H9 (cell line): ENCODE measurements at regions not wholly inside any gene's neighbourhood (a gene's known extent, or its start where the extent isn't known, plus 50 kb on each side); places are given as distances from the start of the nearest gene placed in this dataset.

Experiments
- DNase-seq: peaks from one replicate; pipeline ENCODE4 v3.0.0-alpha.2; 2017
- H2AFZ ChIP-seq: one replicate; pipeline ENCODE4 v1.6.1; 2013; ENCODE audit warnings: mild to moderate bottlenecking, low read length, control low read depth, moderate library complexity
- H2AK5ac ChIP-seq: 2 replicates; pipeline ENCODE4 v1.6.1; 2013; ENCODE audit warnings: low read length, control low read depth, mixed read lengths; ENCODE audit not compliant: insufficient read length
- H2BK120ac ChIP-seq: one replicate; pipeline ENCODE4 v1.6.1; 2013; ENCODE audit warnings: low read depth, mild to moderate bottlenecking, low read length, control low read depth, inconsistent platforms; ENCODE audit not compliant: poor library complexity, severe bottlenecking
- H2BK12ac ChIP-seq: 2 replicates; pipeline ENCODE4 v1.6.1; 2013; ENCODE audit warnings: low read length, control low read depth, mixed read lengths, low read depth; ENCODE audit not compliant: insufficient read length
- H2BK15ac ChIP-seq: 2 replicates; pipeline ENCODE4 v1.6.1; 2013; ENCODE audit warnings: low read depth, low read length, control low read depth
- H2BK20ac ChIP-seq: one replicate; pipeline ENCODE4 v1.6.1; 2013; ENCODE audit warnings: low read depth, mild to moderate bottlenecking, low read length, control low read depth, inconsistent platforms; ENCODE audit not compliant: poor library complexity, severe bottlenecking
- H2BK5ac ChIP-seq: 2 replicates; pipeline ENCODE4 v1.6.1; 2013; ENCODE audit warnings: low read length, control low read depth, mixed read lengths; ENCODE audit not compliant: insufficient read length
- H3K14ac ChIP-seq: 2 replicates; pipeline ENCODE4 v1.6.1; 2013; ENCODE audit warnings: low read length, control low read depth; ENCODE audit not compliant: insufficient read depth
- H3K18ac ChIP-seq: 2 replicates; pipeline ENCODE4 v1.6.1; 2013; ENCODE audit warnings: low read depth, mild to moderate bottlenecking, mixed read lengths, low read length, control low read depth; ENCODE audit not compliant: insufficient read length
- H3K23ac ChIP-seq: 2 replicates; pipeline ENCODE4 v1.6.1; 2013; ENCODE audit warnings: low read length, control low read depth, mixed read lengths, low read depth; ENCODE audit not compliant: insufficient read length
- H3K23me2 ChIP-seq: 2 replicates; pipeline ENCODE4 v1.6.1; 2013; ENCODE audit warnings: low read depth, mild to moderate bottlenecking, mixed read lengths, low read length, control low read depth; ENCODE audit not compliant: insufficient read length, poor library complexity, severe bottlenecking
- H3K27ac ChIP-seq: 2 replicates; pipeline ENCODE4 v1.5.1; 2013; ENCODE audit warnings: low read length, control low read depth, mixed read lengths, low read depth; ENCODE audit not compliant: insufficient read length
- H3K27me3 ChIP-seq: 2 replicates; pipeline ENCODE4 v1.6.1; 2013; ENCODE audit warnings: low read length, control low read depth, inconsistent platforms; ENCODE audit not compliant: insufficient read depth
- H3K4ac ChIP-seq: 2 replicates; pipeline ENCODE4 v1.6.1; 2013; ENCODE audit warnings: low read depth, mild to moderate bottlenecking, control low read depth, inconsistent platforms, low read length, moderate library complexity
- H3K4me1 ChIP-seq: 2 replicates; pipeline ENCODE4 v1.6.1; 2013; ENCODE audit warnings: low read length, control low read depth, inconsistent platforms; ENCODE audit not compliant: insufficient read depth
- H3K4me2 ChIP-seq: 2 replicates; pipeline ENCODE4 v1.6.1; 2013; ENCODE audit warnings: low read length, control low read depth, mixed read lengths; ENCODE audit not compliant: insufficient read length, insufficient read depth
- H3K56ac ChIP-seq: 2 replicates; pipeline ENCODE4 v1.6.1; 2013; ENCODE audit warnings: low read depth, mild to moderate bottlenecking, mixed read lengths, low read length, control low read depth; ENCODE audit not compliant: insufficient read length
- H3K79me1 ChIP-seq: 2 replicates; pipeline ENCODE4 v1.6.1; 2013; ENCODE audit warnings: low read depth, mild to moderate bottlenecking, moderate library complexity, low read length, control low read depth, inconsistent platforms; ENCODE audit not compliant: insufficient read depth, poor library complexity, severe bottlenecking
- H3K79me2 ChIP-seq: 2 replicates; pipeline ENCODE4 v1.6.1; 2013; ENCODE audit warnings: low read length, control low read depth, inconsistent platforms; ENCODE audit not compliant: insufficient read depth
- H3K9ac ChIP-seq: 2 replicates; pipeline ENCODE4 v1.6.1; 2013; ENCODE audit warnings: low read length, control low read depth, mixed read lengths; ENCODE audit not compliant: insufficient read length; ENCODE audit errors: extremely low read depth
- H3K9me3 ChIP-seq: one replicate; pipeline ENCODE4 v1.6.1; 2013; ENCODE audit warnings: low read depth, low read length, inconsistent platforms; ENCODE audit not compliant: control insufficient read depth
- H3T11ph ChIP-seq: one replicate; pipeline ENCODE4 v1.6.1; 2013; ENCODE audit warnings: mild to moderate bottlenecking, low read length, control low read depth, inconsistent platforms
- H4K20me1 ChIP-seq: one replicate; pipeline ENCODE4 v1.6.1; 2013; ENCODE audit not compliant: control insufficient read depth, insufficient read length, insufficient read depth
- H4K5ac ChIP-seq: 2 replicates; pipeline ENCODE4 v1.6.1; 2013; ENCODE audit warnings: low read depth, mild to moderate bottlenecking, mixed read lengths, low read length, control low read depth; ENCODE audit not compliant: insufficient read length
- H4K8ac ChIP-seq: replicated peaks from 2 replicates; pipeline ENCODE4 v1.6.1; 2013; ENCODE audit warnings: low read length, control low read depth, mixed read lengths, low read depth; ENCODE audit not compliant: insufficient read length
- H4K91ac ChIP-seq: 2 replicates; pipeline ENCODE4 v1.6.1; 2013; ENCODE audit warnings: low read depth, mild to moderate bottlenecking, moderate library complexity, mixed read lengths, low read length, control low read depth; ENCODE audit not compliant: insufficient read length
- H3K27ac Mint-ChIP-seq, 3 experiments: 2 replicates in 2 of 3; 3 replicates in 1 of 3; pipeline ENCODE4 v1.8.0; 2020 to 2021; ENCODE audit warnings: mixed read lengths in 3 of 3, mild to moderate bottlenecking in 1 of 3, moderate library complexity in 1 of 3
- H3K27me3 Mint-ChIP-seq: 2 replicates; pipeline ENCODE4 v1.8.0; 2021; ENCODE audit warnings: low read depth, mild to moderate bottlenecking, moderate library complexity, mixed read lengths
- H3K36me3 Mint-ChIP-seq, 3 experiments: 2 replicates in 2 of 3; 3 replicates in 1 of 3; pipeline ENCODE4 v1.8.0; 2020 to 2021; ENCODE audit warnings: low read depth in 3 of 3, mixed read lengths in 3 of 3; ENCODE audit not compliant: insufficient read depth in 1 of 3
- H3K4me1 Mint-ChIP-seq, 2 experiments: 2 replicates each; pipeline ENCODE4 v1.8.0; 2020; ENCODE audit warnings: mixed read lengths in 2 of 2
- H3K4me3 Mint-ChIP-seq, 2 experiments: 2 replicates in 1 of 2; 3 replicates in 1 of 2; pipeline ENCODE4 v1.8.0; 2020 to 2021; ENCODE audit warnings: mild to moderate bottlenecking in 2 of 2, mixed read lengths in 2 of 2, moderate library complexity in 1 of 2
- H3K9me3 Mint-ChIP-seq, 2 experiments: 2 replicates in 1 of 2; 3 replicates in 1 of 2; pipeline ENCODE4 v1.8.0; 2020; ENCODE audit warnings: mild to moderate bottlenecking in 2 of 2, mixed read lengths in 2 of 2, moderate library complexity in 1 of 2
- WGBS: extraction: QIAGEN DNeasy Blood & Tissue Kit; methylation state at CpG from one replicate; pipeline ENCODE4 v1.1.7; 2013; ENCODE audit warnings: missing lambda C conversion rate, low lambda C conversion rate, mixed read lengths; ENCODE audit not compliant: insufficient read length; ENCODE audit errors: extremely low coverage; 5-methylcytosine and 5-hydroxymethylcytosine counted together
- TF ChIP-seq, protein P1 (sequence below): fragments of 200-600 bp; sonication (generic); conservative IDR thresholded peaks from 3 replicates; pipeline ENCODE4 v1.8.0; 2021; ENCODE audit warnings: antibody characterized with exemption, mild to moderate bottlenecking

DNA sequence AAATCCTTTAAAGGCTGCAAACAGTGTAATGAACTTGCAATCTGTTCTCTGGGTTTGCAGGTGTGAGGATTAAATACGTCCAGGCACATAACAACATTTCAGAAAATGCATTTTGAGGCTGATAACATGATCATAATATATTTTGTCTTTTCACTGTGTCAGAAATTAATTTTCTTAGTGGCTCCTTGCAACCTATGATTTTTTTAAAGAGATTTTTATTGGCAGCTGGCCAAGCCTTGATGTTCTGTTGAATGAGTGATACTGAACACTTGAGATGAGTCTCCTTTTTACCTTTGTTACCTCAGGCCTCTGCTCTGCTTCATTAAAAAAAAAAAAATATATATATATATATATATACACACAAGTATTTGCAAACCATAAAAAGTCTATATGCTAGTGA is 68.2 kb upstream of the TENM3 start:
- Histone ChIP-seq H3K4me1 (peaks cover 2% of the 10 kb centered on the region; the same call in 1 of the 2 replicates), H3K79me1 (no peaks in the 10 kb centered on the region), H3K4me2 (no peak overlapping the region), H2AK5ac (no peak overlapping the region), H3K56ac (no peak overlapping the region), H4K91ac (no peak overlapping the region), H3K9ac (no peak overlapping the region), H3T11ph (no peak overlapping the region), H3K4ac (no peak overlapping the region), H4K5ac (no peak overlapping the region), H2BK12ac (no peak overlapping the region), H2BK15ac (no peak overlapping the region), H2BK120ac (no peak overlapping the region), H3K14ac (no peak overlapping the region), H3K79me2 (no peaks in the 10 kb centered on the region; the same call in 1 of the 2 replicates), H3K27me3 (no peaks in the 10 kb centered on the region), H2AFZ (no peak overlapping the region), H2BK5ac (no peak overlapping the region), H3K23ac (no peak overlapping the region), H3K9me3 (no peaks in the 10 kb centered on the region), H4K8ac (no peak overlapping the region), H3K27ac (no peak overlapping the region), H3K23me2 (no peaks in the 10 kb centered on the region), H3K18ac (no peak overlapping the region), H4K20me1 (no peaks in the 10 kb centered on the region), H2BK20ac (no peak overlapping the region)
- Mint-ChIP-seq H3K4me3 (no peak overlapping the region), H3K4me1 (peaks cover 41 to 46% of the 10 kb centered on the region in 2 experiments), H3K9me3 (no peaks in the 10 kb centered on the region), H3K27me3 (no peaks in the 10 kb centered on the region), H3K27ac (no peak overlapping the region), H3K36me3 (0 out of 7 replicates have a peak, but pooled peaks cover 0 to 2% (median 0%) of the 10 kb centered on the region in 3 experiments)
- no CpG with 5 or more reads among the region's 1 CpG for WGBS
- no peak for DNase-seq
- TF ChIP-seq, protein P1, sequence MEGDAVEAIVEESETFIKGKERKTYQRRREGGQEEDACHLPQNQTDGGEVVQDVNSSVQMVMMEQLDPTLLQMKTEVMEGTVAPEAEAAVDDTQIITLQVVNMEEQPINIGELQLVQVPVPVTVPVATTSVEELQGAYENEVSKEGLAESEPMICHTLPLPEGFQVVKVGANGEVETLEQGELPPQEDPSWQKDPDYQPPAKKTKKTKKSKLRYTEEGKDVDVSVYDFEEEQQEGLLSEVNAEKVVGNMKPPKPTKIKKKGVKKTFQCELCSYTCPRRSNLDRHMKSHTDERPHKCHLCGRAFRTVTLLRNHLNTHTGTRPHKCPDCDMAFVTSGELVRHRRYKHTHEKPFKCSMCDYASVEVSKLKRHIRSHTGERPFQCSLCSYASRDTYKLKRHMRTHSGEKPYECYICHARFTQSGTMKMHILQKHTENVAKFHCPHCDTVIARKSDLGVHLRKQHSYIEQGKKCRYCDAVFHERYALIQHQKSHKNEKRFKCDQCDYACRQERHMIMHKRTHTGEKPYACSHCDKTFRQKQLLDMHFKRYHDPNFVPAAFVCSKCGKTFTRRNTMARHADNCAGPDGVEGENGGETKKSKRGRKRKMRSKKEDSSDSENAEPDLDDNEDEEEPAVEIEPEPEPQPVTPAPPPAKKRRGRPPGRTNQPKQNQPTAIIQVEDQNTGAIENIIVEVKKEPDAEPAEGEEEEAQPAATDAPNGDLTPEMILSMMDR, result no peak
